GM06990 (cell line): ENCODE measurements at regions not wholly inside any gene's neighbourhood (a gene's known extent, or its start where the extent isn't known, plus 50 kb on each side); places are given as distances from the start of the nearest gene placed in this dataset.

ENCODE experiments used
- DNase-seq: peaks from one replicate; pipeline ENCODE4 v3.0.0-alpha.2; 2011; ENCODE audit not compliant: insufficient read length; ENCODE audit errors: extremely low read depth
- H3K27me3 ChIP-seq: replicated peaks from 2 replicates; pipeline ENCODE4 v1.6.0; 2011; ENCODE audit warnings: low read length; ENCODE audit not compliant: control insufficient read depth, insufficient read depth
- H3K36me3 ChIP-seq: 2 replicates; pipeline ENCODE4 v1.5.1; 2011; ENCODE audit warnings: low read length; ENCODE audit not compliant: control insufficient read depth, insufficient read depth
- H3K4me3 ChIP-seq: replicated peaks from 2 replicates; pipeline ENCODE4 v1.5.1; 2011; ENCODE audit warnings: low read depth, mild to moderate bottlenecking, control low read depth, low read length
- TF ChIP-seq, protein P1 (sequence below): IDR thresholded peaks from 2 replicates; pipeline ENCODE4 v1.5.1; 2011; ENCODE audit warnings: low read length, control low read depth, mild to moderate bottlenecking, inconsistent platforms; ENCODE audit not compliant: insufficient read depth, poor library complexity, severe bottlenecking

DNA sequence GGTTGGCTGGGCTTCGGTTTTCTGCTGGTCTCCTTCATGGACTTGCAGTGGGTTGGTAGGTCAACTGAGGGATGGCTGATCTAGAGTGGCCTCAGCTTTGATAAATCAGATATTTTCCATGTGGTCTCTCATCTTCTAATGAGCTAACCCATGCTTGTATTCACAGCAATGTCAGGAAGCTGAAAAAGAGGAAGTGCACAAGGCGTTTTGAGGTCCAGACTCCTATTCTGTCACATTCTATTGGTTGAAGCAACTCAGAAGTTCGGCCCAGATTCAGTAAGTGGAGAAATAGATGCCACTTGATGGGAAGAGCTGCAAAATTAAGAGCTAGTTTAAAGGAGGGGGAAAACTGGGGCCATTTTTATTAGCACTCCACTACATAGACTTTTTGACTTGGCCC is 361.2 kb downstream of the DIPK2A start:
- DNase-seq = no peak
- H3K27me3 ChIP-seq = no peaks in the 10 kb centered on the region
- TF ChIP-seq, protein P1, sequence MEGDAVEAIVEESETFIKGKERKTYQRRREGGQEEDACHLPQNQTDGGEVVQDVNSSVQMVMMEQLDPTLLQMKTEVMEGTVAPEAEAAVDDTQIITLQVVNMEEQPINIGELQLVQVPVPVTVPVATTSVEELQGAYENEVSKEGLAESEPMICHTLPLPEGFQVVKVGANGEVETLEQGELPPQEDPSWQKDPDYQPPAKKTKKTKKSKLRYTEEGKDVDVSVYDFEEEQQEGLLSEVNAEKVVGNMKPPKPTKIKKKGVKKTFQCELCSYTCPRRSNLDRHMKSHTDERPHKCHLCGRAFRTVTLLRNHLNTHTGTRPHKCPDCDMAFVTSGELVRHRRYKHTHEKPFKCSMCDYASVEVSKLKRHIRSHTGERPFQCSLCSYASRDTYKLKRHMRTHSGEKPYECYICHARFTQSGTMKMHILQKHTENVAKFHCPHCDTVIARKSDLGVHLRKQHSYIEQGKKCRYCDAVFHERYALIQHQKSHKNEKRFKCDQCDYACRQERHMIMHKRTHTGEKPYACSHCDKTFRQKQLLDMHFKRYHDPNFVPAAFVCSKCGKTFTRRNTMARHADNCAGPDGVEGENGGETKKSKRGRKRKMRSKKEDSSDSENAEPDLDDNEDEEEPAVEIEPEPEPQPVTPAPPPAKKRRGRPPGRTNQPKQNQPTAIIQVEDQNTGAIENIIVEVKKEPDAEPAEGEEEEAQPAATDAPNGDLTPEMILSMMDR = no peak
- H3K4me3 ChIP-seq = no peak overlapping the region
- no peaks in the 10 kb centered on the region for H3K36me3 ChIP-seq

DNA sequence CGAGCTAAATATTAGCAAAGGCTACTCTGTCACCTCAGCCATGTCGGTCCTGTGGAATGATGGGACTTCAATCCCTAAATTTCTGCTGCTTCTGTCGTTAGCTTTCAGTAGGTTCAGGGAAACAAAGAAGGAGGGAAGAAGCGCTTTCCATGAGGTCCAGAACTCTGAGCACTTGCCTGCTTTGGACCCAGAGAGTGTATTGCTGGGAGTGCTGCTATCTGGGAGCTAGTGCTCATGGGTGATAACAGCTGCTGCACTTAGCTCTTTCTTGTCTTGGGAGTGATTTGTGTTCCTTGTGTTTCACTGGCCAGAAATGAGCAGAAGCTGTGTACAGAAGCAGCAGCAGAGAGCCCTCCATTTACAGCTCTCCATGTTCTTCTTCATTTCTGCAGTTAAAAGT is 369.8 kb downstream of the DIPK2A start:
- H3K27me3 ChIP-seq = no peaks in the 10 kb centered on the region
- no peak for DNase-seq
- no peaks in the 10 kb centered on the region for H3K36me3 ChIP-seq
- TF ChIP-seq, protein P1 = no peak
- H3K4me3 ChIP-seq = no peak overlapping the region

DNA sequence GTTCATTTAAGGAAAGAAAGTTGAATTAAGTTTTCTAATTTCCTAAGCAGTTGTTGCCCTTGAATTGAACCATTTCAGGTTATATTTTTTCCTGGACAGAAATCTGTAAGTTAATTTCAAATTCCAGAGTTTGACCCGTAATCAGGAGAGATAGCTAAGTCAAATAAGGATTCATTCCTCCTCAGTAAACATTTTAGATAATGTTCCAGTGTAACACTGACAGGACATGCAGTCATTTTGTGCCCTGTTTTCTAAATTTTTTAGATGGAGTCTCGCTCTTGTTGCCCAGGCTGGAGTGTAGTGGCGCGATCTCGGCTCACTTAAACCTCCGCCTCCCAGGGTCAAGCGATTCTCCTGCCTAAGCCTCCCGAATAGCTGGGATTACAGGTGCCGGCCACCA is 371.7 kb downstream of the DIPK2A start:
- TF ChIP-seq, protein P1 = no peak
- DNase-seq = no peak
- Histone ChIP-seq H3K27me3 (no peaks in the 10 kb centered on the region), H3K36me3 (no peaks in the 10 kb centered on the region), H3K4me3 (no peak overlapping the region)

DNA sequence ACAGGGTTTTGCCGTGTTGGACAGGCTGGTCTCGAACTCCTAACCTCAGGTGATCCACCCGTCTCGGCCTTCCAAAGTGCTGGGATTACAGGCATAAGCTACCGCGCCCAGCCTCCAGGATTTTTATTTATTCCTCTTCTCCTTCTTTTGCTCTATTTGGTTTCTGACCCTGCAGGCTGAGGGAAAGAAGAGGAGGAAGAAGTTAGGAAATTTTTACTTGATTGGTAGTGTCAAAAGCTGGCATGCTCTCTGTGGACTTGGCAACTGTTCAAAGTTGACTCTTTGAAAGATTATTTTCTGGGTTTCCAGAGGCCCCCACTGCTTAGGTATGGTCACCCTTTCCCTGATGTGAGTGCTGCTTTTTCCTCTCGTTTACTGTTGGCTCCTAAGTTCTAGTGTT is 372.2 kb downstream of the DIPK2A start:
- H3K27me3 ChIP-seq = no peaks in the 10 kb centered on the region
- H3K4me3 ChIP-seq = no peak overlapping the region
- TF ChIP-seq, protein P1 = no peak

DNA sequence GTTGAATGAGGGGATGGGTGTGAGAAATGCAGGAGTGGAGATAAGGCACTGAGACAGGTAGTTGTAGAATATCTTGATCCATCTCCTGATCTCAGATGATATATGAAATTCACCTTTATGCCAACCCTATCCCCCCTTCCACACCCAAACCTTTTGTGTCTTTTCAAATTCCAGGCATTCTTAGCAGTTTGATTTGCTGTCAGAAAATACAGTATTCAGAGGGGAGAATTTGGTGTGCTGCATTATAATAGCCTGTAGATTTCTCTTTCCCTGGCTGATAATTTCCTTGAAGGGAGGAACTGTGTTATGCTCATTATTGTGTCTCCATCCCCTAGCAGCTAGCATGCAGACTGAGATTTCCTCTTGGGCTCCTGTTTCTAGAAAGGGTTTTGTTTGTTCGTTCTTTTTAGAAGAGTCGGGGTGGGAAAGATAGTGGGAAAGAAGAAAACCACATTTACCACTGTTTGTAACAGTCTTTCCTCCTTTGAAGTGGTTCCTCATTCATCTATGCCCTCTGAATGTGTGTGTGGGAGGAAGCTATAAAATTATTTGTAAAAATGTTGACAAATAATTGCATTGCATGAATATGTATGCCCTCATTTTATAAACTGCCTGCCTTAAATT is 373.4 kb downstream of the DIPK2A start:
- TF ChIP-seq, protein P1 = no peak
- no peaks in the 10 kb centered on the region for H3K27me3 ChIP-seq
- no peak for DNase-seq
- H3K36me3 ChIP-seq = no peaks in the 10 kb centered on the region
- no peak overlapping the region for H3K4me3 ChIP-seq

More for the DNA sequence above, 372.2 kb downstream of the DIPK2A start:
- H3K36me3 ChIP-seq = no peaks in the 10 kb centered on the region
- DNase-seq = no peak

DNA sequence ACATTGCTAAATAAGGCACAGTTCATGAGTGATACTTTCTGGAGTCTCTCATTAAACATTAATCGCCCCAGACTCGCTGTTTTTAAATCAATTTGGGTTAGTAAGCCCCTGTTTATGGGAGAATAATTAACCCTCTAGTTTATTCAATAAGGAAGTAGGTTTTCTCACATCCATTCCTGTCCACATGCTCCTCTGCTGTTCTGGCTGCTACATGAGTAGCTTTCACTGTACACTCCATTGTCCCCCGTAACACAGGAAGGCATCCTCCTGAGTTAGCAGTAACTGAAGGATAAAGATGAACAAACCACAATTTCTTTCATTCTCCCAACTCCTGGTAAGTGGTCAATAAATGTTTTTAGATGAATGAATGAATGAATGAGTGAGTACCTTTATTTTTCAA is 378.5 kb downstream of the DIPK2A start:
- no peak for DNase-seq
- Histone ChIP-seq H3K36me3 (no peaks in the 10 kb centered on the region), H3K4me3 (no peak overlapping the region), H3K27me3 (no peaks in the 10 kb centered on the region)
- TF ChIP-seq, protein P1 = no peak
